NCI-H2107 treated with DMSO at 0.1 percent for 48 hours (cell line): ENCODE measurements at regions not wholly inside any gene's neighbourhood (a gene's known extent, or its start where the extent isn't known, plus 50 kb on each side); places are given as distances from the start of the nearest gene placed in this dataset.
"Not testable (repeated sequence)": the region's sequence is repeated elsewhere in the genome, so short reads cannot be mapped to it uniquely, and the experiment has no call there.

Experiments
- DNase-seq: peaks from one replicate; lab custom pipeline; 2025; ENCODE audit not compliant: unreplicated experiment; lab: John Stamatoyannopoulos, UW

- no peak for DNase-seq
Observed at GRCh38 chr4:28248269-28248668, 1387.6 kb downstream of the STIM2 start.

GRCh38 chr4:28250646-28251045 is 1390.0 kb downstream of the STIM2 start:
- DNase-seq, result no peak

GRCh38 chr4:28251831-28252230 is 1391.2 kb downstream of the STIM2 start:
- no peak for DNase-seq

- DNase-seq, result no peak
Observed at GRCh38 chr4:28254003-28254402, 1393.4 kb downstream of the STIM2 start.

GRCh38 chr4:28256295-28256694 is 1395.7 kb downstream of the STIM2 start:
- DNase-seq, result no peak

- no peak for DNase-seq
Observed at GRCh38 chr4:28259951-28260350, 1399.3 kb downstream of the STIM2 start.

- DNase-seq, result no peak
Observed at GRCh38 chr4:28267166-28267565, 1406.5 kb downstream of the STIM2 start.

- DNase-seq, result no peak
Observed at GRCh38 chr4:28269426-28269825, 1408.8 kb downstream of the STIM2 start.

- no peak for DNase-seq
Observed at GRCh38 chr4:28277931-28278330, 1417.3 kb downstream of the STIM2 start.

GRCh38 chr4:28278676-28279075 is 1418.0 kb downstream of the STIM2 start:
- no peak for DNase-seq

- DNase-seq, result no peak
Observed at GRCh38 chr4:28279249-28279648, 1418.6 kb downstream of the STIM2 start.

- DNase-seq, result not testable (repeated sequence)
Observed at GRCh38 chr4:28286266-28286665, 1425.6 kb downstream of the STIM2 start.

- no peak for DNase-seq
Observed at GRCh38 chr4:28287831-28288233, 1427.2 kb downstream of the STIM2 start.

GRCh38 chr4:28296239-28296638 is 1435.6 kb downstream of the STIM2 start:
- DNase-seq, result no peak

- DNase-seq, result no peak
Observed at GRCh38 chr4:28310926-28311325, 1450.3 kb downstream of the STIM2 start.

GRCh38 chr4:28312497-28312896 is 1451.9 kb downstream of the STIM2 start:
- DNase-seq, result not testable (repeated sequence)

GRCh38 chr4:28313729-28314713 is 1453.4 kb downstream of the STIM2 start:
- DNase-seq, result no peak

- no peak for DNase-seq
Observed at GRCh38 chr4:28317221-28317620, 1456.6 kb downstream of the STIM2 start.

- no peak for DNase-seq
Observed at GRCh38 chr4:28334249-28334648, 1473.6 kb downstream of the STIM2 start.

- no peak for DNase-seq
Observed at GRCh38 chr4:28341784-28342183, 1481.1 kb downstream of the STIM2 start.

- DNase-seq, result no peak
Observed at GRCh38 chr4:28350485-28350884, 1489.8 kb downstream of the STIM2 start.

GRCh38 chr4:28351102-28351501 is 1490.5 kb downstream of the STIM2 start:
- no peak for DNase-seq

- DNase-seq, result no peak
Observed at GRCh38 chr4:28351826-28352225, 1491.2 kb downstream of the STIM2 start.
